C4-2B (cell line): ENCODE measurements at regions not wholly inside any gene's neighbourhood (a gene's known extent, or its start where the extent isn't known, plus 50 kb on each side); places are given as distances from the start of the nearest gene placed in this dataset.

ENCODE experiments used
- CTCF ChIP-seq: fragments of 450-650 bp; conservative IDR thresholded peaks from 2 replicates; pipeline ENCODE4 v1.5.1; 2017; ENCODE audit warnings: mild to moderate bottlenecking
- ZFX ChIP-seq: fragments of 450-650 bp; IDR thresholded peaks from 2 replicates; pipeline ENCODE4 v1.6.1; 2017

- TF ChIP-seq CTCF (no peak), ZFX (no peak)
Observed at GRCh38 chr13:112133499-112134390, 66.8 kb downstream of the SOX1 start.
